MM.1S (cell line): ENCODE measurements at regions not wholly inside any gene's neighbourhood (a gene's known extent, or its start where the extent isn't known, plus 50 kb on each side); places are given as distances from the start of the nearest gene placed in this dataset.

ENCODE experiments used
- CTCF ChIP-seq: fragments of 300-600 bp; sonication (generic); IDR thresholded peaks from 2 replicates; pipeline ENCODE4 v1.5.1; 2016; ENCODE audit warnings: antibody characterized with exemption, low read length, mixed read lengths
- EZH2phosphoT487 ChIP-seq: fragments of 300-600 bp; sonication (generic); IDR thresholded peaks from 2 replicates; pipeline ENCODE4 v1.6.1; 2018; ENCODE audit warnings: antibody characterized with exemption, low read length

DNA sequence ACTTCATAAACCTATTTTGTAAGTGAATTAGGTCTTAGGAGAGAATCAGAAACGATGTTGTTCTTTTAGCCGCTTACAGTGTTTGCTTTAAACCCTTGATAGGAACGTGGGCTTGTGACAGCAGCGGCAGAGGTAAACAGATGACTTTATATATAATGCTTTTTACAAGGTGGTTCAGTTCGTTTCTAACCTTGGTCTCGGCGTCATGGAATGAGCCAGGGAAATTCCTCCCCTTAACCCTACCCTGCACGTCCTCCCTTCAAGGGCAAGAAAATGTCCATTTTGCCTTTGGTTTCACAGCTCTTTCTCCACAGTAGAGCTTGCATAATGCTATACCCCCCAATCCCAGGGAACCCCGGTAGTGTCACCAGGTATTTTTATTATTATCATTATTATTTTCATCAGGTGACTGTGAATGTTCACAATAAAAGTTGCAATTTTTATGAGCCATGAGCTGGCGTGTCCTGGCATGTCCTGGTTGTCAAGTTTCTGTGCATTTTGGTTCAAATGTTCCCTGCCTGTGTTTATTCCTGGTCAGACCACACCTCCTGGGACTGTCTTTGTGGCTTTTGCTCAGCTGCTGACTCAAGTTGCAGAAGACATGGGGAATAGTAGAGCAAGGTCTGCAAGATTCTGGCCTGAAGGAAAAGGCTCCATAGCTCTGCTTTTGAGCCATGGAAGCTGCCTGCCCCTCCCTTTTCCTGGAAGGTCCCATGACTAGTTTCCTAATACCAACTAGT lies 112.8 kb upstream of the BMP2 start:
- no peak for TF ChIP-seq CTCF
- TF ChIP-seq EZH2phosphoT487, result no peak
